WERI-Rb-1 (cell line): ENCODE measurements at regions not wholly inside any gene's neighbourhood (a gene's known extent, or its start where the extent isn't known, plus 50 kb on each side); places are given as distances from the start of the nearest gene placed in this dataset.

Source experiments
- DNase-seq: peaks from one replicate; pipeline ENCODE4 v3.0.0-alpha.2; 2020
- H3K27ac ChIP-seq: fragments of 250-450 bp; sonication (Bioruptor Pico); 2 replicates; pipeline ENCODE4 v1.5.1; 2020; ENCODE audit warnings: mild to moderate bottlenecking, moderate library complexity
- H3K27me3 ChIP-seq: fragments of 250-450 bp; sonication (Bioruptor Pico); 2 replicates; pipeline ENCODE4 v1.5.1; 2021; ENCODE audit warnings: mild to moderate bottlenecking, low read depth, moderate library complexity; ENCODE audit not compliant: insufficient read depth, severe bottlenecking
- H3K36me3 ChIP-seq: fragments of 250-450 bp; sonication (Bioruptor Pico); 2 replicates; pipeline ENCODE4 v1.5.1; 2020; ENCODE audit warnings: mild to moderate bottlenecking, moderate library complexity
- H3K4me3 ChIP-seq: 2 replicates; pipeline ENCODE4 v1.5.1; 2011; ENCODE audit warnings: low read depth, mild to moderate bottlenecking, control low read depth, low read length
- H3K9me3 ChIP-seq: fragments of 250-450 bp; sonication (Bioruptor Pico); 2 replicates; pipeline ENCODE4 v1.5.1; 2021; ENCODE audit warnings: mild to moderate bottlenecking, moderate library complexity; ENCODE audit not compliant: severe bottlenecking
- TF ChIP-seq, protein P1 (sequence below): IDR thresholded peaks from 2 replicates; pipeline ENCODE4 v1.5.1; 2011; ENCODE audit warnings: low read depth, mild to moderate bottlenecking, control low read depth, inconsistent platforms, low read length

DNA sequence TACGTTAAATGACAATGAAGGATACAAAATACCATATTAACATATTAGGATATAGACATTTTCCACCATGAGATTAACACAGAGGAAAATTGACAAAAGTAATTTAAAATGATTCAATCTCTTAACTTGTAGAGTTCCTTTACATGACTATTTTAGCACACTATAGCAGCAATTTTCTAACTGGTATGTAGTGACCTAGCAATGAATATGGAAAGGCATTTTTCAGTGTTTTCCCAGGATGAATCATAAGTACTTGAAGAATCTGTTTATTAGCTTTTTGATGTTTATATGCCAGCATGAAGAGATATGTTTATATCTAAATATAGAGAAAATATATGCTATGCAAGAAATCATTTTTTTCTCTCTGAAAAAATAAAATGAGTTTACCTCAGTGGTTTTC lies 782.5 kb upstream of the CDH10 start:
- Histone ChIP-seq H3K27me3 (no peaks in the 10 kb centered on the region), H3K27ac (no peak overlapping the region), H3K9me3 (no peaks in the 10 kb centered on the region), H3K36me3 (no peaks in the 10 kb centered on the region), H3K4me3 (no peak overlapping the region)
- TF ChIP-seq, protein P1, sequence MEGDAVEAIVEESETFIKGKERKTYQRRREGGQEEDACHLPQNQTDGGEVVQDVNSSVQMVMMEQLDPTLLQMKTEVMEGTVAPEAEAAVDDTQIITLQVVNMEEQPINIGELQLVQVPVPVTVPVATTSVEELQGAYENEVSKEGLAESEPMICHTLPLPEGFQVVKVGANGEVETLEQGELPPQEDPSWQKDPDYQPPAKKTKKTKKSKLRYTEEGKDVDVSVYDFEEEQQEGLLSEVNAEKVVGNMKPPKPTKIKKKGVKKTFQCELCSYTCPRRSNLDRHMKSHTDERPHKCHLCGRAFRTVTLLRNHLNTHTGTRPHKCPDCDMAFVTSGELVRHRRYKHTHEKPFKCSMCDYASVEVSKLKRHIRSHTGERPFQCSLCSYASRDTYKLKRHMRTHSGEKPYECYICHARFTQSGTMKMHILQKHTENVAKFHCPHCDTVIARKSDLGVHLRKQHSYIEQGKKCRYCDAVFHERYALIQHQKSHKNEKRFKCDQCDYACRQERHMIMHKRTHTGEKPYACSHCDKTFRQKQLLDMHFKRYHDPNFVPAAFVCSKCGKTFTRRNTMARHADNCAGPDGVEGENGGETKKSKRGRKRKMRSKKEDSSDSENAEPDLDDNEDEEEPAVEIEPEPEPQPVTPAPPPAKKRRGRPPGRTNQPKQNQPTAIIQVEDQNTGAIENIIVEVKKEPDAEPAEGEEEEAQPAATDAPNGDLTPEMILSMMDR, result no peak
- no peak for DNase-seq

DNA sequence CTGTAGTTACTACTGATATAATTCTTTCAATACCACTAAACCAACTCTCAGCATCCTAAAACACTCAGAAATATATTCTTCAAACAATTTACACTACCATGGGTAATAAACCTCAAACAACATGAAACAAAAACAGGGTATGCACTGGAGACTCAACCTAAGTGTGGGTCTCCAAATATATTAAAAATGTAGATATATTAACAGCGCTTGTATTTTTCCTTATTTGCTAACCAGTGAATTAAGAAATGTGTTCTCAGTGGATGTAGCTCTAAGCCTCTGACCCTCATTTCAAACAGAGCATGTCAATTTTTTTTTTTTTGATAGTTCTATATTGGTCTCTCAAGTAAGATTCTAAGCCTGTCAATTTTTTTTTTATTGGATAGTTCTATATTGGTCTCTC lies 778.5 kb upstream of the CDH10 start:
- no peak overlapping the region for H3K4me3 ChIP-seq
- DNase-seq, result no peak
- no peaks in the 10 kb centered on the region for H3K9me3 ChIP-seq
- no peak overlapping the region for H3K27ac ChIP-seq
- H3K36me3 ChIP-seq, result no peaks in the 10 kb centered on the region
- TF ChIP-seq, protein P1, result no peak
- H3K27me3 ChIP-seq, result no peaks in the 10 kb centered on the region

DNA sequence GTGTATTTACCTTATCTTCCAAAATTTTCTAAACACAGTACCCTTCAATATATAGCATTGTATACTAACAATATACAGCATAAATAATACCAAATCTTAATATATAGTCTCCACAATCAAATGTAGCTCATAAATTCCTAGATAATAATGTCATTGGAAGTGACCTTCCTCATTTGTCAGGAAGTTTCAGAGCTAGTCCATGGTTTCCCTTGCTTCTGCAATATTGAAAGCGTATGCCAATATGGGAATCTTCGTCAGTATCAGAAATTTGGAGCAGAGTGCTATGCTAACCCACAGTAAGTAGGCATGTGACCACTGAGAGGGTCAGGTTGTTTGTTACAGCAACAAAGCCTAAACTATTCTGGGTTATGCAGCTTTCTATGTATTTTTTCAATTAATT lies 774.9 kb upstream of the CDH10 start:
- no peaks in the 10 kb centered on the region for H3K36me3 ChIP-seq
- H3K27ac ChIP-seq, result no peak overlapping the region
- TF ChIP-seq, protein P1, result no peak
- no peaks in the 10 kb centered on the region for H3K27me3 ChIP-seq
- H3K4me3 ChIP-seq, result no peak overlapping the region
- no peaks in the 10 kb centered on the region for H3K9me3 ChIP-seq
- no peak for DNase-seq

DNA sequence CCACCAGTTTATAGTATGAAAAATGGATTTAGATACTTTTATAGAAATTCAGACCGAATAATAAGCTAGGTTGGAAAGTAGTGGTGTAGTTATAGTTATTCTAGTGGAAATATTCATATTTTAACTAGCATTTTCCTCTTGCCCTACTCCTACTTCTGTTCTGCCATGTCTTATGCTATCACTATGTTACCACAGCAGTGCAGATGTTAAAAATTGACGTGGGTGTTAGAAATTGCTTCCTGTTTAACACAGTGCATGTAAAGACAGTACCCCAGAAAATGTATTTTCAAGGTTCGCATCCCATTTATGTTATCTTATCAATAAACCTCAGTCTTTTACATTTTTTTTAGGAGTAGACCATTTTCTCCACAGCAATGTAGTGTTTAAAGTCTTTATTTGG lies 774.2 kb upstream of the CDH10 start:
- H3K27ac ChIP-seq, result no peak overlapping the region
- no peaks in the 10 kb centered on the region for H3K27me3 ChIP-seq
- H3K36me3 ChIP-seq, result no peaks in the 10 kb centered on the region
- no peak overlapping the region for H3K4me3 ChIP-seq
- TF ChIP-seq, protein P1, result no peak
- no peak for DNase-seq
- no peaks in the 10 kb centered on the region for H3K9me3 ChIP-seq

DNA sequence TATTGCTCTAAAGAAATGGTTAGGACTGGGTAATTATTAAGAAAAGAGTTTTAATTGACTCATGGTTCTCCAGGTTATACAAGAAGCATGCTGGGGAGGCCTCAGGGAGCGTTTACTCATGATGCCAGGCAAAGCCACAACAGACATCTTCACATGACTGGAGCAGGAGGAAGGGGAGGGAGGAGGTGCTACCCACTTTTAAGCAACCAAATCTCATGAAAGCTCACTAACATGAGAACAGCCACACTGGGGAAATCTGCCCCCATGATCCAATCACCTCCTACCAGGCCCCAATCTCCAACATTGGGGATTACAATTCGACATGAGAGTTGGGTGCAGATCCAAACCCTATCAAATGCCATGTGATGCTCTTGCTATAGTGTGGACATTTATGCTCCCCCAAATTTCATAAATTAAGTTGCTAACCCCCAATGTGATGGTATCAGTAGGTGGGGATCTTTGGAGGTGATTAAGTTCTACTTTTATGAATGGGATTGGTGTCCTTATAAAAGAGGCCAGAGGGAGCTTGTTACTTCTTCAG lies 773.6 kb upstream of the CDH10 start:
- no peak overlapping the region for H3K27ac ChIP-seq
- no peaks in the 10 kb centered on the region for H3K27me3 ChIP-seq
- TF ChIP-seq, protein P1, result no peak
- DNase-seq, result no peak
- H3K36me3 ChIP-seq, result no peaks in the 10 kb centered on the region
- no peak overlapping the region for H3K4me3 ChIP-seq
- no peaks in the 10 kb centered on the region for H3K9me3 ChIP-seq

DNA sequence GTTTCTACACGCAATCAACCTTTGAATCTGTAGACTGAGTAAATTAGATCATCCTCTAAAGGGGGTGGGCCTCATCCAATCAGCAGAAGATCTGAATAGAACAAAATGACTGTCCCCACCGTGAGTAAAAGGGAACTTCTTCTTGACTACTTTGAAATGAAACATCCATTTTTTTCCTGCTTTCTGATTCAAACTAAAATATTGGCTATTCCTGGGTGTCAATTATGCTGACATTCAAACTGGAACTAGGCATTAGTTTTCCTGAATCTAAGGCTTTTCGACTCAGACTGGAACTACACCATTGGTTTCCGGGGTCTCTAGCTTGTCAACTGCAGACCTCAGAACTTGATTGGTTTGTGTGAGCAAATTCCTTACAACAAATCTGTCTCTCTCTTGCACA lies 772.2 kb upstream of the CDH10 start:
- H3K9me3 ChIP-seq, result no peaks in the 10 kb centered on the region
- TF ChIP-seq, protein P1, result no peak
- H3K27me3 ChIP-seq, result no peaks in the 10 kb centered on the region
- H3K4me3 ChIP-seq, result no peak overlapping the region
- H3K36me3 ChIP-seq, result no peaks in the 10 kb centered on the region
- no peak for DNase-seq
- no peak overlapping the region for H3K27ac ChIP-seq
